ENCODE measurements at regions not wholly inside any gene's neighbourhood (a gene's known extent, or its start where the extent isn't known, plus 50 kb on each side); places are given as distances from the start of the nearest gene placed in this dataset.
A peak's percentile ranks its signal among the peaks of the same experiment; 100 is the strongest.
"Not testable (repeated sequence)": the region's sequence is repeated elsewhere in the genome, so short reads cannot be mapped to it uniquely, and the experiment has no call there.

- no peak for DNase-seq (ENCODE audit: missing footprints)
- ATAC-seq: no peak
- intact Hi-C loops (cut with DNase I): no loop called here
Measured at GRCh38 chr11:97996762-97997161, 1024.0 kb upstream of the CNTN5 start.

GRCh38 chr11:98003606-98004371, 1017.0 kb upstream of the CNTN5 start:
- intact Hi-C loops (cut with DNase I): no loop called here
- DNase-seq (ENCODE audit: missing footprints) (no peak), ATAC-seq (no peak)

GRCh38 chr11:98007072-98007471, 1013.7 kb upstream of the CNTN5 start:
- DNase-seq (ENCODE audit: missing footprints): no peak
- intact Hi-C loops (cut with DNase I): no loop called here
- no peak for ATAC-seq

- intact Hi-C loops (cut with DNase I): no loop called here
- DNase-seq (ENCODE audit: missing footprints) (no peak), ATAC-seq (no peak)
Measured at GRCh38 chr11:98027652-98028051, 993.1 kb upstream of the CNTN5 start.

- no peak for ATAC-seq
Measured at GRCh38 chr11:98029832-98030231, 990.9 kb upstream of the CNTN5 start.

GRCh38 chr11:98036810-98037209, 983.9 kb upstream of the CNTN5 start:
- no peak for ATAC-seq
- intact Hi-C loops (cut with DNase I): no loop called here
- no peak for DNase-seq (ENCODE audit: missing footprints)

More at GRCh38 chr11:98029832-98030231, 990.9 kb upstream of the CNTN5 start:
- intact Hi-C loops (cut with DNase I): no loop called here
- DNase-seq (ENCODE audit: missing footprints): no peak

- DNase-seq (ENCODE audit: missing footprints) (no peak), ATAC-seq (no peak)
- intact Hi-C loops (cut with DNase I): no loop called here
Measured at GRCh38 chr11:98040061-98040808, 980.5 kb upstream of the CNTN5 start.

- DNase-seq (ENCODE audit: missing footprints) (no peak), ATAC-seq (no peak)
- intact Hi-C loops (cut with DNase I): no loop called here
Measured at GRCh38 chr11:98047647-98048046, 973.1 kb upstream of the CNTN5 start.

- DNase-seq (ENCODE audit: missing footprints) (no peak), ATAC-seq (no peak)
- intact Hi-C loops (cut with DNase I): no loop called here
Measured at GRCh38 chr11:98053851-98054250, 966.9 kb upstream of the CNTN5 start.

GRCh38 chr11:98056945-98057344, 963.8 kb upstream of the CNTN5 start:
- ATAC-seq: no peak
- intact Hi-C loops (cut with DNase I): no loop called here
- DNase-seq (ENCODE audit: missing footprints): no peak

GRCh38 chr11:98059488-98059887, 961.3 kb upstream of the CNTN5 start:
- ATAC-seq (no peak), DNase-seq (ENCODE audit: missing footprints) (no peak)
- intact Hi-C loops (cut with DNase I): no loop called here

GRCh38 chr11:98060759-98061158, 960.0 kb upstream of the CNTN5 start:
- intact Hi-C loops (cut with DNase I): no loop called here
- no peak for ATAC-seq
- DNase-seq (ENCODE audit: missing footprints): no peak

- ATAC-seq: no peak
- no peak for DNase-seq (ENCODE audit: missing footprints)
- intact Hi-C loops (cut with DNase I): no loop called here
Measured at GRCh38 chr11:98061858-98062257, 958.9 kb upstream of the CNTN5 start.

- intact Hi-C loops (cut with DNase I): no loop called here
- ATAC-seq (no peak), DNase-seq (ENCODE audit: missing footprints) (no peak)
Measured at GRCh38 chr11:98062714-98063113, 958.0 kb upstream of the CNTN5 start.

GRCh38 chr11:98068251-98068650, 952.5 kb upstream of the CNTN5 start:
- intact Hi-C loops (cut with DNase I): no loop called here
- ATAC-seq: no peak
- DNase-seq (ENCODE audit: missing footprints): no peak

GRCh38 chr11:98069147-98069546, 951.6 kb upstream of the CNTN5 start:
- DNase-seq (ENCODE audit: missing footprints); intact Hi-C loops (cut with DNase I); ATAC-seq: not testable (repeated sequence)

GRCh38 chr11:98069861-98070260, 950.9 kb upstream of the CNTN5 start:
- intact Hi-C loops (cut with DNase I): no loop called here
- no peak for DNase-seq (ENCODE audit: missing footprints)
- no peak for ATAC-seq

- ATAC-seq (peak; percentile 89), DNase-seq (ENCODE audit: missing footprints) (no peak)
- intact Hi-C loops (cut with DNase I): no loop called here
Measured at GRCh38 chr11:98090861-98091505, 929.8 kb upstream of the CNTN5 start.

- DNase-seq (ENCODE audit: missing footprints): no peak
- intact Hi-C loops (cut with DNase I): no loop called here
- ATAC-seq: no peak
Measured at GRCh38 chr11:98099371-98099770, 921.4 kb upstream of the CNTN5 start.

GRCh38 chr11:98100689-98101088, 920.1 kb upstream of the CNTN5 start:
- DNase-seq (ENCODE audit: missing footprints) (no peak), ATAC-seq (no peak)
- intact Hi-C loops (cut with DNase I): no loop called here

Measured in Right ventricle myocardium inferior (tissue), 1 donor.